ENCODE measurements at regions not wholly inside any gene's neighbourhood (a gene's known extent, or its start where the extent isn't known, plus 50 kb on each side); places are given as distances from the start of the nearest gene placed in this dataset.

GRCh38 chr7:9671979-9672917 lies 1238.8 kb downstream of the NXPH1 start:
- no peak for DNase-seq
- TF ChIP-seq EZH2 (optimal IDR thresholded peaks at IDR 0.05; ENCODE audit: low read depth, low read length) (no peak), CTCF (IDR thresholded peaks at IDR 0.05; ENCODE audit: low read length) (no peak), EZH2phosphoT487 (IDR thresholded peaks at IDR 0.05; ENCODE audit: low read length) (no peak)
- no peak overlapping the region for H3K4me2 ChIP-seq (ENCODE audit: low read depth, low read length)

DNA sequence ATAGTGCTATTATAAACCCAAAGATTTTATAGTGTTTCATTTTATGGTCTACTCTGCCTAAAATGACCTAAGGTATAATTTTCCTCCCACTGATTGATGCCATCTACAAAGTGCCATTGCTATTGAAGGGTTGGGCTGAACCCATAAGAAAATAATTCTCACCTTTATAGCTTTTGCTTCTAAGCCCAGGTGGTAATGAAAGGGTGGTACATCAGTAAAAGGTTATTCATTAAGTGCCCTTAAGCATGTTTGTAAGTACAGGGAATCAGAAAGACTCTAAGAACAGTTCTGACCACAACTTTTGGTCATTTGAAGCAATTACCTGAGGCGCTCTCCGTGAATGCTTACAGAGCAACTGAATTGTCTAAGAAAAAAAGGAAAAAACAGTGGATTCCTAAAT lies 1247.3 kb downstream of the NXPH1 start:
- TF ChIP-seq EZH2 (optimal IDR thresholded peaks at IDR 0.05; ENCODE audit: low read depth, low read length) (no peak), EZH2phosphoT487 (IDR thresholded peaks at IDR 0.05; ENCODE audit: low read length) (no peak), CTCF (IDR thresholded peaks at IDR 0.05; ENCODE audit: low read length) (no peak)
- no peaks in the 10 kb centered on the region for H4K20me1 ChIP-seq (ENCODE audit: insufficient read depth, low read length)
- no peaks in the 10 kb centered on the region for H3K4me1 ChIP-seq (ENCODE audit: low read length)
- no peaks in the 10 kb centered on the region for H3K9me3 ChIP-seq (replicated peaks; ENCODE audit: insufficient read depth, low read length)
- no peaks in the 10 kb centered on the region for H3K27me3 ChIP-seq (replicated peaks; ENCODE audit: insufficient read depth, low read length)
- no peak overlapping the region for H3K27ac ChIP-seq (ENCODE audit: low read length)
- no peak for DNase-seq
- no peaks in the 10 kb centered on the region; the same call in 1 of the 2 replicates for H3K36me3 ChIP-seq (replicated peaks; ENCODE audit: insufficient read depth, low read length)
- no peak overlapping the region for H3K9ac ChIP-seq (ENCODE audit: low read length)
- no peak overlapping the region for H3K4me2 ChIP-seq (ENCODE audit: low read depth, low read length)
- no peaks in the 10 kb centered on the region for H3K79me2 ChIP-seq (ENCODE audit: low read length)
- H3F3A ChIP-seq (ENCODE audit: insufficient read depth, low read length) = no peaks in the 10 kb centered on the region
- no peak overlapping the region for H2AFZ ChIP-seq (ENCODE audit: low read length)
- H3K9me2 ChIP-seq (replicated peaks; ENCODE audit: insufficient read depth, low read length) = no peaks in the 10 kb centered on the region
- H3K4me3 ChIP-seq (ENCODE audit: low read length) = no peak overlapping the region

More at GRCh38 chr7:9671979-9672917, 1238.8 kb downstream of the NXPH1 start:
- no peaks in the 10 kb centered on the region for H3K9me2 ChIP-seq (replicated peaks; ENCODE audit: insufficient read depth, low read length)
- no peaks in the 10 kb centered on the region for H3K36me3 ChIP-seq (replicated peaks; ENCODE audit: insufficient read depth, low read length)
- no peaks in the 10 kb centered on the region for H3K9me3 ChIP-seq (replicated peaks; ENCODE audit: insufficient read depth, low read length)
- H4K20me1 ChIP-seq (ENCODE audit: insufficient read depth, low read length) = no peaks in the 10 kb centered on the region
- no peak overlapping the region for H3K9ac ChIP-seq (ENCODE audit: low read length)
- H3F3A ChIP-seq (ENCODE audit: insufficient read depth, low read length) = no peaks in the 10 kb centered on the region
- H3K79me2 ChIP-seq (ENCODE audit: low read length) = no peaks in the 10 kb centered on the region
- no peak overlapping the region for H2AFZ ChIP-seq (ENCODE audit: low read length)
- H3K27me3 ChIP-seq (replicated peaks; ENCODE audit: insufficient read depth, low read length) = no peaks in the 10 kb centered on the region
- no peaks in the 10 kb centered on the region for H3K4me1 ChIP-seq (ENCODE audit: low read length)
- H3K4me3 ChIP-seq (ENCODE audit: low read length) = no peak overlapping the region
- H3K27ac ChIP-seq (ENCODE audit: low read length) = no peak overlapping the region

DNA sequence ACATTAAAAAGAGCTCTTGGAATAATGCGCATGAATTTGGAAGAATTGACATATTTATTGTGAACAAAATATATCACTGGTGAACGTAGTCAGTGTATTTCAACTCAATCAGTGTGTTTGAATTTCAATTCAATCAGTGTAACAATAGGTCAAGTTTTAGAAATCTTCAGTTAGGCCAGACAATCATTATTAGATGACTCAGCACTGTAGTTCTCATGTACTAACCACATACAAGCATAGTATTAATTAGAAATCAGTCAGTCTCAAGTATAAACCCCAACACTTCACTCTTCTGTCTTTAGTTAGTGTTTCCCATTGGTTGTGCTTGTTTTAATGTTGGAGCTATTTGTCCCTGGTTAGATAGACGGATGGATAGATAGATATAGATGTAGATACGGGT lies 1247.9 kb downstream of the NXPH1 start:
- Histone ChIP-seq H3K4me3 (ENCODE audit: low read length) (no peak overlapping the region), H3F3A (ENCODE audit: insufficient read depth, low read length) (no peaks in the 10 kb centered on the region), H3K9me3 (replicated peaks; ENCODE audit: insufficient read depth, low read length) (no peaks in the 10 kb centered on the region), H3K9me2 (replicated peaks; ENCODE audit: insufficient read depth, low read length) (no peaks in the 10 kb centered on the region), H3K4me1 (ENCODE audit: low read length) (no peaks in the 10 kb centered on the region), H3K4me2 (ENCODE audit: low read depth, low read length) (no peak overlapping the region), H3K36me3 (replicated peaks; ENCODE audit: insufficient read depth, low read length) (no peaks in the 10 kb centered on the region; the same call in 1 of the 2 replicates), H3K27me3 (replicated peaks; ENCODE audit: insufficient read depth, low read length) (no peaks in the 10 kb centered on the region), H4K20me1 (ENCODE audit: insufficient read depth, low read length) (no peaks in the 10 kb centered on the region), H3K27ac (ENCODE audit: low read length) (no peak overlapping the region), H3K79me2 (ENCODE audit: low read length) (no peaks in the 10 kb centered on the region), H3K9ac (ENCODE audit: low read length) (no peak overlapping the region), H2AFZ (ENCODE audit: low read length) (no peak overlapping the region)
- DNase-seq = no peak
- no peak for TF ChIP-seq EZH2 (optimal IDR thresholded peaks at IDR 0.05; ENCODE audit: low read depth, low read length)
- TF ChIP-seq EZH2phosphoT487 (IDR thresholded peaks at IDR 0.05; ENCODE audit: low read length) = no peak
- no peak for TF ChIP-seq CTCF (IDR thresholded peaks at IDR 0.05; ENCODE audit: low read length)

Data from MM.1S (cell line).